DND-41 (cell line): ENCODE measurements at regions not wholly inside any gene's neighbourhood (a gene's known extent, or its start where the extent isn't known, plus 50 kb on each side); places are given as distances from the start of the nearest gene placed in this dataset.

Experiments used
- ATAC-seq: fragments of 200-7000 bp; cut with Tn5 transposase; 3 replicates; pipeline ENCODE4 v1.9.1; 2021; ENCODE audit warnings: low read depth; ENCODE audit not compliant: insufficient read depth
- DNase-seq: peaks from one replicate; pipeline ENCODE4 v3.0.0-alpha.2; 2020
- H2AFZ ChIP-seq: 2 replicates; pipeline ENCODE4 v1.6.0; 2012; ENCODE audit warnings: low read depth, low read length
- H3K27ac ChIP-seq: 2 replicates; pipeline ENCODE4 v1.5.1; 2012; ENCODE audit warnings: low read length, inconsistent platforms
- H3K27me3 ChIP-seq: fragments of 200-600 bp; sonication (generic); 2 replicates; pipeline ENCODE4 v1.6.0; 2012; ENCODE audit warnings: low read length, mild to moderate bottlenecking, inconsistent platforms; ENCODE audit not compliant: insufficient read depth, poor library complexity
- H3K36me3 ChIP-seq: 2 replicates; pipeline ENCODE4 v1.5.1; 2012; ENCODE audit warnings: low read length, inconsistent platforms; ENCODE audit not compliant: insufficient read depth
- H3K4me1 ChIP-seq: 2 replicates; pipeline ENCODE4 v1.5.1; 2012; ENCODE audit warnings: mild to moderate bottlenecking, low read length; ENCODE audit not compliant: insufficient read depth
- H3K4me2 ChIP-seq: 2 replicates; pipeline ENCODE4 v1.6.0; 2012; ENCODE audit warnings: mild to moderate bottlenecking, moderate library complexity, low read length, inconsistent platforms; ENCODE audit not compliant: insufficient read depth
- H3K4me3 ChIP-seq, 2 experiments: fragments of 200-600 bp in 1 of 2; shearing (Covaris generic) in 1 of 2; 2 replicates each; pipeline ENCODE4 v1.5.1; 2012 to 2016; ENCODE audit warnings: inconsistent platforms in 2 of 2, low read length in 2 of 2, mild to moderate bottlenecking in 2 of 2, low read depth in 1 of 2, moderate library complexity in 1 of 2
- H3K79me2 ChIP-seq: 2 replicates; pipeline ENCODE4 v1.6.0; 2012; ENCODE audit warnings: low read length, inconsistent platforms; ENCODE audit not compliant: insufficient read depth
- H3K9ac ChIP-seq: 2 replicates; pipeline ENCODE4 v1.6.0; 2012; ENCODE audit warnings: low read depth, mild to moderate bottlenecking, inconsistent platforms, low read length, moderate library complexity
- H3K9me3 ChIP-seq: 2 replicates; pipeline ENCODE4 v1.5.1; 2012; ENCODE audit warnings: low read length, moderate library complexity, mild to moderate bottlenecking, inconsistent platforms; ENCODE audit not compliant: insufficient read depth, severe bottlenecking
- H4K20me1 ChIP-seq: 2 replicates; pipeline ENCODE4 v1.6.0; 2012; ENCODE audit warnings: low read length; ENCODE audit not compliant: insufficient read depth
- CTCF ChIP-seq: IDR thresholded peaks from 2 replicates; pipeline ENCODE4 v1.5.1; 2012; ENCODE audit warnings: borderline replicate concordance, low read length, moderate library complexity, mild to moderate bottlenecking; ENCODE audit not compliant: poor library complexity, severe bottlenecking; ENCODE audit errors: extremely low read depth
- EZH2 ChIP-seq: IDR thresholded peaks from 3 replicates; pipeline ENCODE4 v1.6.1; 2012; ENCODE audit warnings: borderline replicate concordance, low read depth, mild to moderate bottlenecking, moderate library complexity, low read length, inconsistent platforms; ENCODE audit not compliant: severe bottlenecking

DNA sequence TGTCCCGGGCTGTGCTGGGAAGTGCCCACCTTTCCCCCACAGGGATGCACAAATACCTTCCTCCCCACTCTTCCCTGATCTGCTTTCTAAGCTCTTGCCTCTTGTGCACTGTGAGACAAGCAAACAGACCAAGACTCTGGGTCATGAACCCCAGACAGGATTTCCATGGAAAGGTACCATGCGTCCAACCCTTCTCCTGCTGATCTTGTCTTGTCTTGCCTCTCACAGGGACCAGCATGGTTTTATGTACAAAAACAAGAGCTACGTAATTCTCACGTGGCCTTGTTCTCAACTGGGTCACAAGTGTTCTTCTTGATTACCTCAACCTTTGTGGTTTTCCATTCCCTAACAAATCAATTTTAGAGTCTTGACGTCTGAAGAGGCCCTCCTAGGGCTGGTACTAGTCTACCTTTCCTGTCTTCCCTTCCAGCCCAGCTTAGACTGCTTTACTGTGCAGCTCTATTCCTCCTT, 176.5 kb upstream of the MAP3K1 start:
- no peak overlapping the region for H3K9ac ChIP-seq
- no peak overlapping the region for H3K4me2 ChIP-seq
- no peaks in the 10 kb centered on the region for H3K9me3 ChIP-seq
- DNase-seq (no peak), ATAC-seq (no peak)
- no peaks in the 10 kb centered on the region for H3K36me3 ChIP-seq
- H3K27ac ChIP-seq: no peak overlapping the region
- no peak overlapping the region for H3K4me3 ChIP-seq
- H3K4me1 ChIP-seq: no peaks in the 10 kb centered on the region
- H3K79me2 ChIP-seq: no peaks in the 10 kb centered on the region
- no peaks in the 10 kb centered on the region for H3K27me3 ChIP-seq
- H4K20me1 ChIP-seq: no peaks in the 10 kb centered on the region
- TF ChIP-seq CTCF (no peak), EZH2 (no peak)
- H2AFZ ChIP-seq: no peak overlapping the region

DNA sequence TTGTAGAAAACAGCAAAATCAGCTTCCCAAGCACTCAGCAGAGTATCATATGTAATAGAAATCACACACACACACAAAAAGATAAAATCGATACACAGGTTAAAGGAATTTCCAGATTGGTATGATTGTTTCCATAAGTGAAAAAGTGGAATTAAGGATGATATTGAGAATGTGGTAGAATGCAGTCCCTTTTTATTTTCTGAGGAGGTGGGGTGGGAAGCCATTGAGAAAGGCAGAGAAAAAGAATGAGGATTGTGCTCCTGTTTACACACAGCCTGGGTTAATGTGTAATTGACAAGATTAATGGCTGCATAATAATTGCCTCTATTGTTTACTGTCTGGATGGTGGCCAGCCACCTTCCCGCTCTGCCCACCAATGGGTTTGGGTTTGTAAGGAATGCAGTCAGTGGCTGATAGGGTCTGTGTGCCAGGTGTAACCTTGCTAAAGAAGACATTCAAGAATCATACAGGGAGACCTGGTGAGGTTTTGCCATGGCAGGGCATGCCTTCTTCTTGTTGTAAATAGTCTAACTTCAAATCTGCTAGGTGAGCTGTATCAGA, 177.2 kb upstream of the MAP3K1 start:
- H3K27me3 ChIP-seq: no peaks in the 10 kb centered on the region
- DNase-seq (no peak), ATAC-seq (no peak)
- TF ChIP-seq EZH2: no peak
- TF ChIP-seq CTCF: no peak
- no peak overlapping the region for H3K4me2 ChIP-seq
- H2AFZ ChIP-seq: no peak overlapping the region
- no peaks in the 10 kb centered on the region for H3K36me3 ChIP-seq
- H4K20me1 ChIP-seq: no peaks in the 10 kb centered on the region
- no peaks in the 10 kb centered on the region for H3K79me2 ChIP-seq
- H3K27ac ChIP-seq: no peak overlapping the region
- H3K9ac ChIP-seq: no peak overlapping the region
- no peak overlapping the region for H3K4me3 ChIP-seq
- no peaks in the 10 kb centered on the region for H3K4me1 ChIP-seq
- H3K9me3 ChIP-seq: no peaks in the 10 kb centered on the region

DNA sequence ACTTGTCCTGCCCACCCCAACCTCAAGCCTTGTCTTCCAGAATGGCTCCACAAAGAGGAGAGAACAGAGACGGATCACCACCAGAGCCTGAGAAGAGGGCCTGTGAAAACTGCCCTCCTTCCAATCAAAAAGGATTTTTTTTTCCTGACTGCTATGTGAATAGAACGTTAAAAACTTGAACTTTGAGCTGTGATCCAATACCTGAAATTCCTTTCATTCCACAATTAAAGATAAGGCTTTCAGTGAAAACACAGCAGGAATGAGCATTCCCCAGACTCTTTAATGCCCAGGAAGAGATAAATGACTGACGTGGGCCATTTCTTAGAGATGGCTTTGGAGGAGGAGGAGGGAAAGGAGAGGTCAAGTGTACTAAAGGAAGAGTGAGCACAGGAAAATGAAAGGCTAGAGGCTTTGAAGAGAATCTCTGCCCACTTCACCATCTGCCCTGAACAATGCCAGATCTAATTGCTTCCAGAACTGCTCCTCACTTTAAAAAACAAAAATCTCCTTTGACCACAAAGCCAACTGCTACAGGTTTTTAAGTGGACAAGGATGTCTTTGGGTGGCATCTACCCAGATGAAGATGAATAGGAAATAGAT, 177.9 kb upstream of the MAP3K1 start:
- Histone ChIP-seq H3K79me2 (no peaks in the 10 kb centered on the region), H4K20me1 (no peaks in the 10 kb centered on the region), H3K36me3 (no peaks in the 10 kb centered on the region), H3K27me3 (no peaks in the 10 kb centered on the region), H3K9me3 (no peaks in the 10 kb centered on the region), H3K4me3 (no peak overlapping the region), H3K27ac (no peak overlapping the region), H2AFZ (no peak overlapping the region), H3K4me1 (no peaks in the 10 kb centered on the region), H3K4me2 (no peak overlapping the region), H3K9ac (no peak overlapping the region)
- DNase-seq: no peak
- TF ChIP-seq EZH2: no peak
- TF ChIP-seq CTCF: no peak
- no peak for ATAC-seq

- ATAC-seq (no peak), DNase-seq (no peak)
- H3K9ac ChIP-seq: no peak overlapping the region
- no peaks in the 10 kb centered on the region for H4K20me1 ChIP-seq
- no peak overlapping the region for H3K4me2 ChIP-seq
- no peak overlapping the region for H3K4me3 ChIP-seq
- TF ChIP-seq EZH2: no peak
- no peak for TF ChIP-seq CTCF
- H3K27ac ChIP-seq: no peak overlapping the region
- no peaks in the 10 kb centered on the region for H3K4me1 ChIP-seq
- H3K36me3 ChIP-seq: no peaks in the 10 kb centered on the region
- H3K79me2 ChIP-seq: no peaks in the 10 kb centered on the region
- no peak overlapping the region for H2AFZ ChIP-seq
- no peaks in the 10 kb centered on the region for H3K27me3 ChIP-seq
- no peaks in the 10 kb centered on the region for H3K9me3 ChIP-seq
These were observed 181.4 kb upstream of the MAP3K1 start for GRCh38 chr5:56633950-56634349.
